Keratinocyte (primary cell): ENCODE measurements at regions not wholly inside any gene's neighbourhood (a gene's known extent, or its start where the extent isn't known, plus 50 kb on each side); places are given as distances from the start of the nearest gene placed in this dataset.

ENCODE experiments used
- DNase-seq: peaks from one replicate; pipeline ENCODE4 v3.0.0-alpha.2; 2011; ENCODE audit warnings: low read depth, missing footprints, low spot score
- FAIRE-seq: peaks from 2 replicates; lab custom pipeline; 2011; peaks lifted over from hg19 to GRCh38; lab: Jason Lieb, UNC
- H2AFZ ChIP-seq: 2 replicates; pipeline ENCODE4 v1.6.0; 2012; ENCODE audit warnings: low read length, control low read depth, inconsistent platforms; ENCODE audit not compliant: control insufficient read depth
- H3K27ac ChIP-seq: 2 replicates; pipeline ENCODE4 v1.5.1; 2011; ENCODE audit warnings: low read length; ENCODE audit not compliant: control insufficient read depth, insufficient read depth
- H3K27me3 ChIP-seq: 3 replicates; pipeline ENCODE4 v1.6.0; 2011; ENCODE audit warnings: low read length; ENCODE audit not compliant: control insufficient read depth, insufficient read depth; ENCODE audit errors: extremely low read depth
- H3K36me3 ChIP-seq, 2 experiments: 2 replicates in 1 of 2; 3 replicates in 1 of 2; pipeline ENCODE4 v1.5.1; 2011; ENCODE audit warnings: low read length in 2 of 2, mild to moderate bottlenecking in 1 of 2; ENCODE audit not compliant: control insufficient read depth in 2 of 2, insufficient read depth in 2 of 2; ENCODE audit errors: extremely low read depth in 1 of 2
- H3K4me1 ChIP-seq: 3 replicates; pipeline ENCODE4 v1.5.1; 2011; ENCODE audit warnings: low read length; ENCODE audit not compliant: control insufficient read depth, insufficient read depth; ENCODE audit errors: extremely low read depth
- H3K4me2 ChIP-seq: 3 replicates; pipeline ENCODE4 v1.6.0; 2011; ENCODE audit warnings: low read depth, low read length; ENCODE audit not compliant: control insufficient read depth, insufficient read depth; ENCODE audit errors: extremely low read depth
- H3K4me3 ChIP-seq, 3 experiments: fragments of 200-600 bp in 1 of 3; sonication (generic) in 1 of 3; 2 replicates in 2 of 3; 3 replicates in 1 of 3; pipeline ENCODE4 v1.5.1; 2011 to 2016; ENCODE audit warnings: low read length in 3 of 3, mild to moderate bottlenecking in 3 of 3, control low read depth in 2 of 3, inconsistent platforms in 1 of 3, low read depth in 1 of 3, mixed read lengths in 1 of 3, mixed run types in 1 of 3, moderate library complexity in 1 of 3; ENCODE audit not compliant: control insufficient read depth in 2 of 3, insufficient read depth in 2 of 3; ENCODE audit errors: extremely low read depth in 1 of 3
- H3K79me2 ChIP-seq: 2 replicates; pipeline ENCODE4 v1.6.0; 2012; ENCODE audit warnings: low read length; ENCODE audit not compliant: control insufficient read depth, insufficient read depth
- H3K9ac ChIP-seq: 3 replicates; pipeline ENCODE4 v1.6.0; 2011; ENCODE audit warnings: low read length; ENCODE audit not compliant: control insufficient read depth, insufficient read depth; ENCODE audit errors: extremely low read depth
- H3K9me1 ChIP-seq: 3 replicates; pipeline ENCODE4 v1.6.0; 2011; ENCODE audit warnings: low read length; ENCODE audit not compliant: control insufficient read depth, insufficient read depth; ENCODE audit errors: extremely low read depth
- H3K9me3 ChIP-seq: 2 replicates; pipeline ENCODE4 v1.5.1; 2012; ENCODE audit warnings: low read depth, low read length; ENCODE audit not compliant: control insufficient read depth
- H4K20me1 ChIP-seq: 3 replicates; pipeline ENCODE4 v1.6.0; 2011; ENCODE audit warnings: low read length; ENCODE audit not compliant: control insufficient read depth, insufficient read depth; ENCODE audit errors: extremely low read depth
- CTCF ChIP-seq, 3 experiments: IDR thresholded peaks in 1 of 3; conservative IDR thresholded peaks in 1 of 3; optimal IDR thresholded peaks in 1 of 3; 2 replicates in 2 of 3; 3 replicates in 1 of 3; pipeline versions ENCODE3 to v1.5.1; 2011; ENCODE audit warnings: low read length in 3 of 3, mild to moderate bottlenecking in 3 of 3, moderate library complexity in 2 of 3, control low read depth in 1 of 3, inconsistent platforms in 1 of 3; ENCODE audit not compliant: insufficient read depth in 2 of 3; ENCODE audit errors: extremely low read depth in 1 of 3
- EZH2 ChIP-seq: IDR thresholded peaks from one replicate; pipeline ENCODE4 v1.6.1; 2012; ENCODE audit warnings: inconsistent platforms, mild to moderate bottlenecking, low read length, moderate library complexity
- dilution Hi-C: fragments of 300-500 bp; cut with MboI; formaldehyde crosslinking; loops from one replicate; pipeline ENCODE4 v1.7.0; 2020; ENCODE audit warnings: low sequenced_read_pairs; ENCODE audit not compliant: extremely low pct_ligation_motif_present

DNA sequence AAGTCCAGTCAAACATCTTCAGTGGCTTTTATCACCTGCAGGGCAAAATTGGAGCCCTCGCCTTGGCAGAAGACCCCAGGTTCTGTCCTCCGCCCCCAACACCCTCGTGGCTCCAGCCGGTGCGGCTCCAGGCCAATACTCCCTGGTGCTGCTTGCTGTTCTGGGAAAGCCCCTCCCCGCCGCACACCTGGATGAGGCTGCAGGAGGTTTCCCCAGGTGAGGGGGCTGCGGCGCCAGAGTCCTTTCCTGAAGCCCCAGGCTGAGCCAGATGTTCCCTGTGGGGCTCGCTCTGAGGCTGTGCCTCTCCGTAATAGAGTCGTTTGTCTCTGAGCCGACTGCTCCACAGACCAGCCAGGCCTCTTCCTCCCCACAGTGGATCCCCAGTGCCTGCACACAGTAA, 375.4 kb upstream of the IRX1 start:
- no peak overlapping the region for H3K9ac ChIP-seq
- H2AFZ ChIP-seq: no peak overlapping the region
- H3K4me3 ChIP-seq: no peak overlapping the region
- no peak overlapping the region for H3K27ac ChIP-seq
- no peaks in the 10 kb centered on the region for H4K20me1 ChIP-seq
- no peak for TF ChIP-seq EZH2
- no peak for TF ChIP-seq CTCF (optimal IDR thresholded peaks at IDR 0.05 in 1 of 3, IDR thresholded peaks at IDR 0.05 in 1 of 3, conservative IDR thresholded peaks at IDR 0.05 in 1 of 3; ENCODE audit: extremely low read depth in 1 of 3, insufficient read depth in 2 of 3, low read length in 3 of 3)
- H3K36me3 ChIP-seq: no peaks in the 10 kb centered on the region
- no peaks in the 10 kb centered on the region for H3K9me1 ChIP-seq
- no peaks in the 10 kb centered on the region for H3K4me1 ChIP-seq
- DNase-seq (no peak), FAIRE-seq (no peak)
- no peaks in the 10 kb centered on the region for H3K79me2 ChIP-seq
- no peak overlapping the region for H3K4me2 ChIP-seq
- no peaks in the 10 kb centered on the region for H3K27me3 ChIP-seq
- dilution Hi-C loops: no loop called here
- H3K9me3 ChIP-seq: peaks cover 6% of the 10 kb centered on the region

DNA sequence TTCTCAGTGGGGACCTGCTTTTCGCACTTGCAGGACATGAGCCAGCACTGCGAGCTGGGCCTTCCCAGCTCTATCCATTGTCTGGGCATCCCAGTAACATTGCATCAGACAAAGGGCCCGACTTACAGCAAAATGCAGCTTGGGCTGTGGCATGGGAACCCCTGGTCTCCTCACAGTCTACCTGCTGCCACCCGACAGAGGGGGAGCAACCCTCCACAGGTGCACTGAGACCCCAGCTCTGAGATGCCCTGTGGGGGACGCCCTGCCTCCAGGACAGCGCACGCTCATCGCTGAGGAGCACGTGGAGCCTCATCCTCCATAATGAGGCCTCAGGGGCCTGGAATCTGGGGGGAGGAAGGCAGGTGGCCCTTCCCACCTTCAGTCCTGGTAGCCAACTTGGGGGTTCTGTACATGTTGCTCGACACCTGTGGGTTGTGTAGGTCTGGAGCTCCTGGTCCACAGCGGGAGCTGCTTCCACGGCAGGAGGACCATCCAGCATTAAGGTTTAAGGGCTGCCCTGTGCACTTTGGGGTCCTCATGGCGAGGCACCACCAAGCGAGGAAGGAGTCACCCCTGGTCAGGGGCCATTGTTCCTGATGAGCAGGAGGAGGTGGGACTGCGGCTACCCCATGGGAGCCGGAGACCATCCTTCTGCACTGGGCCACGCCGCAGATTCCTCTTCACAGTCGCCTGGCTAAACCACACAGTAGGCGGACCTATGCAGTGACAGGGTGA, 376.5 kb upstream of the IRX1 start:
- TF ChIP-seq CTCF (optimal IDR thresholded peaks at IDR 0.05 in 1 of 3, IDR thresholded peaks at IDR 0.05 in 1 of 3, conservative IDR thresholded peaks at IDR 0.05 in 1 of 3; ENCODE audit: extremely low read depth in 1 of 3, insufficient read depth in 2 of 3, low read length in 3 of 3): no peak
- no peak for TF ChIP-seq EZH2
- dilution Hi-C loops: no loop called here
- H4K20me1 ChIP-seq: no peaks in the 10 kb centered on the region
- no peak overlapping the region for H2AFZ ChIP-seq
- no peak overlapping the region for H3K9ac ChIP-seq
- no peaks in the 10 kb centered on the region for H3K4me1 ChIP-seq
- H3K9me1 ChIP-seq: no peaks in the 10 kb centered on the region
- no peaks in the 10 kb centered on the region for H3K36me3 ChIP-seq
- no peak overlapping the region for H3K27ac ChIP-seq
- FAIRE-seq (no peak), DNase-seq (no peak)
- no peak overlapping the region for H3K4me3 ChIP-seq
- H3K79me2 ChIP-seq: no peaks in the 10 kb centered on the region
- H3K4me2 ChIP-seq: no peak overlapping the region
- no peaks in the 10 kb centered on the region for H3K27me3 ChIP-seq
- peaks cover 10% of the 10 kb centered on the region for H3K9me3 ChIP-seq
